Suppressor macrophage (primary cell): ENCODE measurements at regions not wholly inside any gene's neighbourhood (a gene's known extent, or its start where the extent isn't known, plus 50 kb on each side); places are given as distances from the start of the nearest gene placed in this dataset.

ENCODE experiments used
- DNase-seq, 4 experiments: peaks; one replicate each; pipeline ENCODE4 v3.0.0-alpha.2; 2020 to 2022

DNA sequence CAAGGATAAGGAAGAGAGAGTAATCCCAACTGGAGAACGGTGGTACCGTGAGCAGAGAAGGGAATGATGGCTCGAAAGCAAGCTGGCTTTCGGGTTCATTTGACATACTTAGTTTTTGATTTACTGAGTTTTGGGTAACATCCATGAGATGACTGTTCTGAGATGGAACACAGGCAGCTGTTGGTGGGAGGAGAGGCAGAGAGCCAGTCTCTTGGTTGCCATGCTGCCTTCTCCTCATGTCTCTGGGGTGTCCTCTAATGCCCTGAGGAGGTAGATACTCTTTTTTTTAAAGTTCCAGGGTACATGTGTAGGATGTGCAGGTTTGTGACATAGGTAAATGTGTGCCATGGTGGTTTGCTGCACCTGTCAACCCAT lies 76.4 kb upstream of the NRP1 start:
- no peak for DNase-seq

DNA sequence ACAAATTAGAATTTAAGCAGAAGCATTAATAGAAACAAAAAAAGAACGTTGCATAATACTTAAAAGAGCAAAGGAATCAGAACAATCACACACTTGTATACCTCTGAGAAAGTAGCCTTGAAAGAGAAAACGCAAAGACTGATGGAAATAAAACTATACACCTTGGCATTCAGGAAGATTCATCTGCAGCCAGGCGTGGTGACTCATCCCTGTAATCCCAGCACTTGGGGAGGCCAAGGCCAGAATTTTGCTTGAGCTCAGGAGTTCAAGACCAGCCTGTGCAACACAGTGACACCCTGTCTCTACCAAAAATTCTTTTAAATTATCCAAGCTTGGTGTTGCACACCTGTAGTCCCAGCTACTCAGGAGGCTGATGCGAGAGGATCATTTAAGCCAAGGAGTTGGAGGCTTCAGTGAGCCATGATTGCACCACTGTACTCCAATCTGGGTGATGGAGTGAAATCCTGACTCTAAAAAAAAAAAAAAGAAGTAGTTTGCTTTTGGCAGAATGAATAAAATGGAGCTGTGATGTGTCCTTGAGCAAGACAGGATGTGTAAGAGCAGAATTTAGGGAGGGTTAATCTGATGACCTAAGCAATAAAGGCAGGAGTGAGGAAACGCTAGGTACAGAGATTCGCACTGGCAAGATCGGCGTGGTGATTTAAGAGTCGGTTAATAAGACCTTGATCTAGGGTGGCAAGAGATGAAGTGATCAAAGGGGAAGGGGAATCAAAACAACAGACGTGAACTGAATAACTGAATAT lies 75.8 kb upstream of the NRP1 start:
- DNase-seq, result peak in 2 of 4 experiments; percentile 27 to 28

DNA sequence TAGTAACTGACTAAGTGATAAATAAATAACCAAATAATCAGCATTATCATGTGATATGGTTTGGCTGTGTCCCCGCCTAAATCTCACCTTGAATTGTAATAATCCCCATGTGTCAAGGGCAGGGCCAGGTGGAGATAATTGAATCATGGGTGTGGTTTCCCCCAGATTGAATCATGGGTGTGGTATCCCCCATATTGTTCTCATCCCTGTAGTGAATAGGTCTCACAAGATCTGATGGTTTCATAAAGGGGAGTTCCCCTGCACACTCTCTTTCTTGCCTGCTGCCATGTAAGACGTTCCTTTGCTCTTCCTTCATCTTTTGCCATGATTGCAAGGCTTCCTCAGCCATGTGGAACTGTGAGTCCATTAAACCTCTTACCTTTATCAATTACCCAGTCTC lies 72.1 kb upstream of the NRP1 start:
- no peak for DNase-seq

DNA sequence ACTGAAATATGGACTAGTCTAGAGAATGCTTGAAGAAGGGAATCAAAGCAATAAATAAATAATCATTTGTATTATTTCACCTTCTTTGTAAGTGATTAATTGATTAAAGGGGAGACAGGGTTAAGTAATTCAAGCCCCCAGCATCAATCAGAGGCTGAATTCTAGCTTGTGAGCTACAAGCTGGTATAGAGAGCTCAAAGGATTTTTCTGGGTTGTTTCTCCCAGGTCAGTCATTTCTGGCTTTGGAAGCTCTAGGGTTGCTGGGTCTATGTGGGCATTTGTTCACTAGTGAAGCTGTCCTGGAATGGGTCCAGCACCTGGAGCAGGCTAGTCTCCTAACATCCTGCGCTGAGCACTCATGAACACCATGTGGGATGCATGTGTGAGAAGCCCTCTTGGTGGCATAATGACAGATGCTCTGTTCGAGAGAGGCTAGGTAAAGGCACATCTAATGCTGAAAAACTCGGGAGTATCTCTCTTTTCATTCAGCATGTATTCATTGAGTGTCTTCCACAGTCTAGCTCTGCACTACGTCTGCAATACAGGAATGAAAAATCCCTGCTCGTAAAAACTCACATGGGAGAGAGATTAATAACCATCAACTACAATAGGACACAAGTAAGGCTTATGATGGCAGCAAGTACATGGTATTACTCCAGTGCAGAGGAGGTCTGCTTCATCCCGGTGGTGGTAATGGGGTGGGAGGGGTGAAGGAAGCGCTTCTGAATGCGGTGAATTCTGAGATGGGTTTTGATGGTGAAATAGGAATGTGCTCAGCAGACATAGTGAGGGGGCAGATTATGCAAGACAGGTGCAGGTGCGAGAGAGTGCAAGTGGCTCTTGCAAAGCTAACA lies 68.0 kb upstream of the NRP1 start:
- DNase-seq, result peak in 1 of 4 experiments; percentile 20

DNA sequence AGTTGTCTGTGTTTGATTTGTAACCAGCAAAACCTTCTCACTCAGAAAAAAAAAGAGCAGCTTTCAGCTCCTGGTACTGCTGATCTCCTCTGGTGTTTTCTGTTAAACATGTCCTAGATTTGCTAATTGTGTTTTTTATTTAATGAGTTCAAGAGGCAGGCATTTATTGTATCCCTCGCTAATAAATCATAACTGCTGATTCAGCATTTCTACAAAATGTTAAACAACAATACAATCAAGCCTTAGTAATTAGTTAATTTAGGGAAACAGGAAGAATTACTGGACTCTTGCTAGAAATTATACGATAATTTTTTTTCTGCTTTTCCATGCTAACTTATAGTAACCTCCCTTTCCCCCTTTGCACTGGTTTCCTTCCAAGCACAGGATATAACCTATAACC lies 66.8 kb upstream of the NRP1 start:
- no peak for DNase-seq

- peak in 2 of 4 experiments; percentile 12 to 18 for DNase-seq
These were observed 64.3 kb upstream of the NRP1 start for GRCh38 chr10:33398796-33399195.

DNA sequence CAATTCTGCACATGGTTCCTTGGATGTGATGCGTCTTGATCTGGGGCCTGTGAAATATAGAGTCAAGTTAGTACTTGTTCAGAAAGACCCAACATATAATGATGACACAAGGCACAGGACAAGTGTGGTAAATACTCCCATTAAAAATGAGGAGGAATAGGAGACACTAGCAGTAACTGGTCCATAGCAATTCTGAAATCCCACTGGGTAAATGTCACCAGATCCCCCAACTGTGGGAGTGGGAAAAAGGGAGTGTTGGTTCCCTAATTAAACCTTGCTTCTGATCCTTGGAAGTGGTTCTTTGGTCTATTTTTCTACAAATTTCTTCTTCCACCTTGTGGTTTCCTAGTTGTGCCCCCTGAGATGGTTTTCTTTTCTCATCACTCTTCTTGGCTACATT lies 62.5 kb upstream of the NRP1 start:
- no peak for DNase-seq

GRCh38 chr10:33396279-33396678 lies 61.8 kb upstream of the NRP1 start:
- no peak for DNase-seq

DNA sequence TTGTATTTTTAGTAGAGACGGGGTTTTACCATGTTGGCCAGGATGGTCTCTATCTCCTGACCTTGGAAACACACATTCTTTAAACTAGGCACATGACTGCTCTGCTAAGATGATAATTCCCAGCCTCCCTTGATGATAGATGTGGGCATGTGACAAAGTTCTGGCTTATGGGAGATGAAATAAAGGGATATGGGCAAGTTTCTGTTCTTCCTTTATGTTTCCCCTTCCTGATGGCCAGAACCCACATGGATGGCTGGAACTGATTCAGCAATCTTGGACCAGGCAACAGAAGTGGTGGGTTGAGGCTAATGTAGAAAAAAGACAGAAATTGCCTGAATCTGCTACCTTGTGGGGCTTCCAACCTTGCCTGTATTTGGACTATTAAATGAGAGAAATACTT lies 60.7 kb upstream of the NRP1 start:
- DNase-seq, result peak in 3 of 4 experiments; percentile 30 to 62 (median 47)

DNA sequence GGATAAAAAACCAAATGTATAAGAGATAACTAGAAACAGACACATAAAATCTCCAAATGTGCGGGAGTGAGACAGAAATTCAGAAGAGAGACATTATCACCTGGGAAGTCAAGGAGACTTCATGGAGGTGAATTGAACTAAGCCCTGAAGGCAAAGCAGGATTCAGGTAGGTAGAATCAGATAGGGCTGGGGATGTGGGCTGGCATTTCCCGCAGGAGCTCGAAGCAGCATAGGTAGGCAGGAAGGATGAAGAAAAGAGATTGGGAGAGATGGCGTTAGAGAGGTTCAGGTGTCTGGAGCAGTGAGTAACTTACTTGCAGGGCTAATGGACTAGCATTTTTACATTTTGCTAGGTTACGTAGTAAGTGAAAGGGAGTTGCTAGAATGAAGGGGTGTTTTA lies 58.2 kb upstream of the NRP1 start:
- no peak for DNase-seq

- no peak for DNase-seq
These were observed 57.4 kb upstream of the NRP1 start for GRCh38 chr10:33391611-33392465.

DNA sequence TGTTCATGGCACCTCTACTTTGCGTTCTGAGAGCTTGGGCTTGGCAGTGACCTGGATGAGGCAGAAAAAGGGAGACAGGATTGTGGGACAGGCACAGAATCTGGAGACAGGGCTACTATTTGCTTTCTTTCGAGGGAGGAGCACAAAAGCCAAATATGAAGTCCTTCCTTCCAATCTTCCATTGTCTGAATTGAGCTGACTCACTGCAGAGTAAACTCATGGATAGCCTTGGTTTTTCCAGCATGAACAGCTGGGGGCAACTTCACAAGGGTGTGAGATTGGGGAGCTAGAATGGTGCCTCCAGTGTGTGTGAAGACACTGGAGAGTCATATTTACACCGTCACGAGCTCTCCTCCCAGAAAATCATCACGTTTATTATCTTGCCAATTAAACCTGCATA lies 55.6 kb upstream of the NRP1 start:
- DNase-seq, result no peak

- DNase-seq, result no peak
These were observed 54.3 kb upstream of the NRP1 start for GRCh38 chr10:33388785-33389184.

GRCh38 chr10:33388382-33388781 lies 53.9 kb upstream of the NRP1 start:
- no peak for DNase-seq

DNA sequence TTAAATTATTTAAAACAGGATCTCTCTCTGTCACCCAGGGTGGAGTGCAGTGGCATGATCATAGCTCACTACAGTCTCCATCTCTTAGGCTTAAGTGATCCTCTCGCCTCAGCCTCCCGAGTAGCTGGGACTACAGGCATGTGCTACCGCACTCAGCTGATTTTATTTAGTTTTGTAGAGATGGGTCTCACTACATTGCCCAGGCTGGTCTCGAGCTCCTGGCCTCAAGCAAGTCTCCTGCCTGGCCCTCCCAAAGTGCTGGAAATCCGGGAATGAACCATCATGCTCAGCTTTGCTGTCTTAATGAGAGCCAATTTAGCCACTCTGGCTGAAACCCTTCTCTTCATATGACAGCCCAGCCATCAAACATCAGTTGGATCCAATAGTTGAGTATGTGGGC lies 53.3 kb upstream of the NRP1 start:
- DNase-seq, result no peak

- DNase-seq, result no peak
These were observed 52.5 kb upstream of the NRP1 start for GRCh38 chr10:33386926-33387325.

DNA sequence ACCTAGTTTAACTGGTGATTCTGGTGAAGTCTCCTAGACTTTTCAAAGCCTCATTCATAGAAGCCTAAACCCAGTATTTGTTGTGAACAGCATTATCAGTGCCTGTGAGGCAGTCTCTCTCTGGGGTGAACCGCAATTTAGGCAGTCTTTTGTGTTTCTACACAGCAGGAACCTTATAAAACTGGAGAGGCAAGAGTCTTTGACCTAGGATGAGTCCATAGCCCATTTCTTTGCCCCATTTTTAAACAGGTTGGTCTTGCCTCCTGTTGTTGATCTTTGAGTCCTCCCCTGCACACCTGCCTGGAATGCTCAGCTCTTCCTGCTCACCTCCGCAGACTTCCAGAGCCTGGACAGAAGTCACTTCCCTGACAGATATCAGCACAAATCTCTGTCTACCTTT lies 51.2 kb upstream of the NRP1 start:
- DNase-seq, result no peak

GRCh38 chr10:33385015-33385414 lies 50.5 kb upstream of the NRP1 start:
- no peak for DNase-seq
